CD4-positive, CD25-positive, alpha-beta regulatory T cell (primary cell): ENCODE measurements at regions not wholly inside any gene's neighbourhood (a gene's known extent, or its start where the extent isn't known, plus 50 kb on each side); places are given as distances from the start of the nearest gene placed in this dataset.

ENCODE experiments used
- ATAC-seq, 2 donors: fragments of 150-1000 bp; cut with Tn5 transposase; one replicate each; pipeline ENCODE4 v1.10.0; 2021; ENCODE audit warnings: low read depth in 2 of 2, moderate number of reproducible peaks in 2 of 2, moderate library complexity in 1 of 2
- DNase-seq, 3 donors: peaks; one replicate each; pipeline versions ENCODE4 v3.0.0 to v3.0.0-alpha.2; 2012 to 2022; ENCODE audit warnings: mixed read lengths in 1 of 3
- H3K27ac ChIP-seq: one replicate; pipeline ENCODE4 v1.7.0; 2013; ENCODE audit warnings: mild to moderate bottlenecking, low read length; ENCODE audit not compliant: insufficient read depth, poor library complexity, severe bottlenecking
- H3K27me3 ChIP-seq: one replicate; pipeline ENCODE4 v1.7.0; 2013; ENCODE audit warnings: low read length; ENCODE audit not compliant: control insufficient read depth, insufficient read depth
- H3K36me3 ChIP-seq: one replicate; pipeline ENCODE4 v1.7.0; 2013; ENCODE audit warnings: mild to moderate bottlenecking, low read length, moderate library complexity; ENCODE audit not compliant: control insufficient read depth, insufficient read depth
- H3K4me1 ChIP-seq: 2 replicates; pipeline ENCODE4 v1.7.0; 2013; ENCODE audit warnings: mild to moderate bottlenecking, low read length; ENCODE audit not compliant: insufficient read depth, control insufficient read depth, poor library complexity, severe bottlenecking
- H3K4me3 ChIP-seq: one replicate; pipeline ENCODE4 v1.7.0; 2013; ENCODE audit warnings: low read depth, mild to moderate bottlenecking, low read length, moderate library complexity
- H3K9me3 ChIP-seq, 2 experiments: 1 replicate in 1 of 2; 2 replicates in 1 of 2; pipeline ENCODE4 v1.7.0; 2013; ENCODE audit warnings: low read length in 2 of 2, mild to moderate bottlenecking in 1 of 2, moderate library complexity in 1 of 2; ENCODE audit not compliant: control insufficient read depth in 2 of 2
- H3K27ac Mint-ChIP-seq, 3 donors: one replicate each; pipeline ENCODE4 v1.8.0; 2020 to 2022; ENCODE audit warnings: mild to moderate bottlenecking in 3 of 3, mixed read lengths in 3 of 3, moderate library complexity in 2 of 3
- H3K27me3 Mint-ChIP-seq: one replicate; pipeline ENCODE4 v1.8.0; 2022; ENCODE audit warnings: mild to moderate bottlenecking, mixed read lengths
- H3K36me3 Mint-ChIP-seq: one replicate; pipeline ENCODE4 v1.8.0; 2020; ENCODE audit warnings: mixed read lengths
- H3K4me1 Mint-ChIP-seq, 4 donors: one replicate each; pipeline ENCODE4 v1.8.0; 2020 to 2022; ENCODE audit warnings: mixed read lengths in 4 of 4, mild to moderate bottlenecking in 1 of 4
- H3K4me3 Mint-ChIP-seq, 4 donors: one replicate each; pipeline ENCODE4 v1.8.0; 2020 to 2022; ENCODE audit warnings: mild to moderate bottlenecking in 4 of 4, mixed read lengths in 4 of 4, moderate library complexity in 3 of 4
- H3K9me3 Mint-ChIP-seq, 7 donors: one replicate each; pipeline ENCODE4 v1.8.0; 2020 to 2022; ENCODE audit warnings: mixed read lengths in 7 of 7, mild to moderate bottlenecking in 3 of 7, moderate library complexity in 2 of 7

DNA sequence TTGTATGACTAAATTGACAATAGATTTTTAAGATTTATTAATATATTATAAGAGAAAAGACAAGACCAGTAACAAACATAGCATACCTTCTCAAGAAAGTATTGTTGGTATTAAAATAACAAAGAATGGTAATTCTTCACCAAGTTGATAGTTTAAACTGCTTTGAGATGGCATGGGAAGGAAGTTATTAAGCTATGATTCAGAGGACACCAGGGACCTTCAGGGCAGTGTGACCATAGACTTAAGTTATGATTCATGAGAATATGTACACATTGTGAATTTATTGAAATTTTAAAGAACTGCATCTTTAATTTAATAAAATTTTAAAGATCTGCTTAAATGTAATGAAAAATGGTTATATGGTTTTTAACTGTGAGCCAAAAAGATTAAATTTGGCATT, 205.7 kb downstream of the DSEL start:
- no peaks in the 10 kb centered on the region for H3K36me3 Mint-ChIP-seq

DNA sequence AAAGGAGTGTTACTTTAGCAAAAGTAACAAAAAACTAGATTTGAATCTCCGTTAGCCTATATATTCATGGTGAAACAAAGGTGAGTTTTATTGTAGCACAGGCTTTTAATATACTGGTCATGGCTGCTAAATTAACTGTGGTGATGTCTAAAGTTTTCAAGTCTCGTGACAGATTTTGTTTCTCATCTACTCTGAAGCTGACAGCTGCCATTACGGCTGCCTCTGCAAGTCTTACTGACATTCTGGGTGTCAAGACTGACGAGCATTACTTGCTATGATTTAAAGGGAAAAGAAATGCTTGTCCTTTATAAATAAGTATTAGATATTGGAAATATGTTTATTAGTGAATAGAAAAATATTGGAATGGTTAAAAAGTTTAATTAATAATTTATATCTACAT, 207.7 kb downstream of the DSEL start:
- ATAC-seq (no peak), DNase-seq (no peak)
- Histone ChIP-seq H3K9me3 (no peaks in the 10 kb centered on the region), H3K4me3 (no peak overlapping the region), H3K27ac (no peak overlapping the region), H3K36me3 (no peaks in the 10 kb centered on the region), H3K27me3 (no peaks in the 10 kb centered on the region), H3K4me1 (no peaks in the 10 kb centered on the region)
- H3K4me3 Mint-ChIP-seq = no peak overlapping the region
- no peaks in the 10 kb centered on the region for H3K27me3 Mint-ChIP-seq
- no peaks in the 10 kb centered on the region for H3K36me3 Mint-ChIP-seq
- H3K9me3 Mint-ChIP-seq = peaks cover 0 to 5% (median 0%) of the 10 kb centered on the region in 7 donors
- no peaks in the 10 kb centered on the region for H3K4me1 Mint-ChIP-seq
- no peak overlapping the region for H3K27ac Mint-ChIP-seq

More for the DNA sequence above, 205.7 kb downstream of the DSEL start:
- Histone ChIP-seq H3K4me1 (no peaks in the 10 kb centered on the region), H3K9me3 (no peaks in the 10 kb centered on the region), H3K36me3 (no peaks in the 10 kb centered on the region), H3K27ac (no peak overlapping the region), H3K27me3 (no peaks in the 10 kb centered on the region), H3K4me3 (no peak overlapping the region)
- no peaks in the 10 kb centered on the region for H3K4me1 Mint-ChIP-seq
- H3K27ac Mint-ChIP-seq = no peak overlapping the region
- ATAC-seq = no peak
- no peak for DNase-seq
- H3K4me3 Mint-ChIP-seq = no peak overlapping the region
- H3K27me3 Mint-ChIP-seq = no peaks in the 10 kb centered on the region
- H3K9me3 Mint-ChIP-seq = peaks cover 0 to 2% (median 0%) of the 10 kb centered on the region in 7 donors

DNA sequence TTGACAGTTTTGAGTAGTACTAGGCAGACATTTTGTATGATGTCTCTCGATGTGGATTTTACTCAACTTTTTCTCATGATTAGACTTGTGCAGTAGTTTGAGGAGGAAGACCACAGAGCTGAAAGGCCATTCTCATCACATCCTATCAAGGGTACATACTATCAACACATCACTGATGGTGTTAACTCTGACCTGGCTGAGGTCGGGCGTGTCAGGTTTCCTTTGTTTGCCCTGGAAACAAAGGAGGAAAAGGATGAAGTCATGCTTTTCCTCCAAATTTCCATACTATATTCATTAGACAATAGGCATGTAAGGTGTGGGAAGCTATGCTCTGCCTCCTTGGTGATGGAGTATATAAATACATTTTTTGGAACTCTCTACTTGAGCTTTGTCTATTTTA, 211.1 kb downstream of the DSEL start:
- DNase-seq = no peak
- Mint-ChIP-seq H3K4me1 (no peaks in the 10 kb centered on the region), H3K4me3 (no peak overlapping the region), H3K36me3 (no peaks in the 10 kb centered on the region), H3K27ac (no peak overlapping the region), H3K9me3 (peaks cover 0 to 11% (median 4%) of the 10 kb centered on the region in 7 donors), H3K27me3 (no peaks in the 10 kb centered on the region)
- no peaks in the 10 kb centered on the region for H3K27me3 ChIP-seq
- no peaks in the 10 kb centered on the region for H3K36me3 ChIP-seq
- H3K4me3 ChIP-seq = no peak overlapping the region
- no peak overlapping the region for H3K27ac ChIP-seq
- H3K9me3 ChIP-seq = peaks cover 0 to 7% of the 10 kb centered on the region in 2 experiments
- H3K4me1 ChIP-seq = no peaks in the 10 kb centered on the region
- no peak for ATAC-seq

DNA sequence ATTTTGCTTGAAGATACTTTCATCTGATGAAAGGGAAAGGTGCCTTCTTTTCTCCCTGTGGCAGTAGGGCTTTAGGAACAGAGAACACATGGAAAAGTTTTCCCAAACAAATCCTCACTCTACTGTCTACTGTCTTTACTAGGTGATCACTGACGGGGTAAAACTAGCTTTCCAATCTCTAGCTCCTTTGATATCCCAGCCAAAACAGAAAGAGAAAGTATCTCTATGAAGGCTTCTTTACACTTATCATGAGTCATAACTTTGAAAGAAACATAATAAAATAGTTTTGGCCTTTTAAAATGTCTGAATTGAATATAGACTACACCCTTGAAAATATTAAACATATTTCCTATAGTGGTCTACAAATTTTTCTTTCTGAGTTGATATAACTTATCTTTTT, 214.5 kb downstream of the DSEL start:
- Histone ChIP-seq H3K36me3 (no peaks in the 10 kb centered on the region), H3K4me3 (no peak overlapping the region), H3K9me3 (peaks cover 0 to 15% of the 10 kb centered on the region in 2 experiments), H3K4me1 (no peaks in the 10 kb centered on the region), H3K27me3 (no peaks in the 10 kb centered on the region), H3K27ac (no peak overlapping the region)
- Mint-ChIP-seq H3K36me3 (no peaks in the 10 kb centered on the region), H3K4me3 (peak overlapping the region in 1 of 4 donors; percentile 47), H3K4me1 (no peaks in the 10 kb centered on the region), H3K9me3 (peaks cover 0 to 15% (median 8%) of the 10 kb centered on the region in 7 donors), H3K27me3 (no peaks in the 10 kb centered on the region), H3K27ac (peak overlapping the region in 1 of 3 donors; percentile 9)
- DNase-seq (peak in 1 of 3 donors; percentile 7), ATAC-seq (no peak)

DNA sequence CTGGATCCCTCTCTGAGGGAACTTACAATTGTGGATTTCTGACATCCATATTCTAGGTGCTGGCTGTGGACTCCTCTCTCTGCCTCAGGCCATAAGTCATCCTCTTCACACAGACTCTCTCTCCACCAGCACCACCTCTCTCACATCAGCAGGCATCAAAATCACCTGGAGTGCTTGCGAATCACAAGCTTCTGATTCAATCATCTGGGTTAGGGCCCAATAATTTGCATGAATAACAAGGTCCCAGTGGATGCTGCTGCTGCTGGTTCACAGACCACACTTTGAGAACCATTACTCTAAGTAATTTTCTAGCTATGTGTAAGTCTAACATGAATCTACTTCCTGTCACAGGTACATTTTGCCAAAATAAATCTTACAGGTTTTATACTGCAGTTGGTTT, 214.9 kb downstream of the DSEL start:
- Mint-ChIP-seq H3K4me1 (no peaks in the 10 kb centered on the region), H3K4me3 (no peak overlapping the region), H3K36me3 (no peaks in the 10 kb centered on the region), H3K9me3 (peaks cover 0 to 15% (median 8%) of the 10 kb centered on the region in 7 donors), H3K27me3 (no peaks in the 10 kb centered on the region), H3K27ac (no peak overlapping the region)
- DNase-seq (peak in 1 of 3 donors; percentile 9), ATAC-seq (no peak)
- no peak overlapping the region for H3K4me3 ChIP-seq
- H3K27ac ChIP-seq = no peak overlapping the region
- H3K4me1 ChIP-seq = no peaks in the 10 kb centered on the region
- H3K36me3 ChIP-seq = no peaks in the 10 kb centered on the region
- no peaks in the 10 kb centered on the region for H3K27me3 ChIP-seq
- H3K9me3 ChIP-seq = peaks cover 0 to 15% of the 10 kb centered on the region in 2 experiments

DNA sequence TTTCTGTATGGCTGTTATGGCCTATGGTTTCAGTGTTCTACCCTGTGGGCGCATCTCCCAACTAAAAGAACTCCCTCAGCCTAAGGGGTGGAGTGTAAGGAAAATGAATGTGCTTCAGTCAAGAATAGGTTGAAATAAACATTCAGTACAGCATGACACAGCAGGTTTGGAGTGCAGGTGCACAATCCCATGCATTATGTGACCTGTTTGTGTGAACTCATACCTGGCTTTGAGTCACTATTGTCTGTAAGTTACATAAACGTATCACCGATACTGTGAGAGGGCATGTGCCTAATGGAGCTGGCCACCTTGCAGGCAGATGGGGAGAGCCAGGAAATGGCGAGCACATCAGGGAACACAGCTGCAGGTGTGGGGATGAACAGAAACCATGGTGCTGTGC, 216.0 kb downstream of the DSEL start:
- no peak overlapping the region for H3K27ac Mint-ChIP-seq
- H3K4me3 Mint-ChIP-seq = no peak overlapping the region
- Histone ChIP-seq H3K9me3 (peaks cover 0 to 15% of the 10 kb centered on the region in 2 experiments), H3K4me3 (no peak overlapping the region), H3K36me3 (no peaks in the 10 kb centered on the region), H3K4me1 (no peaks in the 10 kb centered on the region), H3K27me3 (no peaks in the 10 kb centered on the region), H3K27ac (no peak overlapping the region)
- DNase-seq (peak in 2 of 3 donors; percentile 32 to 40), ATAC-seq (no peak)
- no peaks in the 10 kb centered on the region for H3K27me3 Mint-ChIP-seq
- no peaks in the 10 kb centered on the region for H3K36me3 Mint-ChIP-seq
- peaks cover 0 to 15% (median 5%) of the 10 kb centered on the region in 7 donors for H3K9me3 Mint-ChIP-seq
- no peaks in the 10 kb centered on the region for H3K4me1 Mint-ChIP-seq

DNA sequence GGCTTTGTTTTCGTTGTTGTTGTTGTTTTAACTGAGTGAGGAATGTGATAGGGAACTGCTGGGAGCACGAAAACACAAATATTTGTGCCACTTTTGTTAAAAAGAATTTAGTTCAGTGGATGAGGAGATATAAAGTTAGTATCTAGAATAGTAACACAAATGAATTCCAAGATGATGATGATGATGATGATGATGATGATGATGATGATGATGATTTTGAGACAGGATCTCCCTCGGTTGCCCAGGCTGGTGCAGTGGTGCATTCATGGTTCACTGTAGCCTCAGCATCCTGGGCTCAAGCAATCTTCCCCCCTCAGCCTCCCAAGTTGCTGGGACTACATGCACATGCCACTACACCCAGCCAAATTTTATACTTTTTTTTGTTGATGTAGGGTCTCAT, 223.7 kb downstream of the DSEL start:
- H3K27ac Mint-ChIP-seq = no peak overlapping the region
- DNase-seq (no peak), ATAC-seq (no peak)
- no peaks in the 10 kb centered on the region for H3K4me1 Mint-ChIP-seq
- Histone ChIP-seq H3K4me1 (no peaks in the 10 kb centered on the region), H3K4me3 (no peak overlapping the region), H3K9me3 (no peaks in the 10 kb centered on the region), H3K27me3 (no peaks in the 10 kb centered on the region), H3K27ac (no peak overlapping the region), H3K36me3 (no peaks in the 10 kb centered on the region)
- H3K9me3 Mint-ChIP-seq = peaks cover 0 to 4% (median 0%) of the 10 kb centered on the region in 7 donors
- no peaks in the 10 kb centered on the region for H3K36me3 Mint-ChIP-seq
- H3K27me3 Mint-ChIP-seq = no peaks in the 10 kb centered on the region
- no peak overlapping the region for H3K4me3 Mint-ChIP-seq

DNA sequence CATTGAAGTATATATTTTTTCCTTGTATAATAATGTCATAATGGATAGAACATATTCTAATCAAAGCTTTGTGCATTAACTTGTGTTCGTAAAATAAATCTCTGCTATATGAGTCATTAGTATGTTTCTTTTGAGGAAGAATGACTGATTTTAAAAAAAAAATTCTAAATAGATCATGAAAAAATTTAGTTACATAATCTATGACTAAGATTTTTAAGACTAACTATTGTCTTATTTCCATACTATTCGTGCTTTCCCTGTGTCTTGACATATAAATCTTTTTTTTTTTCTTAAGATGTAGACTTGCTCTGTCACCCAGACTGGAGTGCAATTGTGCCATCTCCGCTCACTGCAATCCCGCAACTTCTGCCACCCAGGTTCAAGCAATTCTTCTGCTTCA, 226.1 kb downstream of the DSEL start:
- peaks cover 0 to 4% (median 2%) of the 10 kb centered on the region in 7 donors for H3K9me3 Mint-ChIP-seq
- no peaks in the 10 kb centered on the region for H3K36me3 Mint-ChIP-seq
- Histone ChIP-seq H3K4me3 (no peak overlapping the region), H3K9me3 (no peaks in the 10 kb centered on the region), H3K27me3 (no peaks in the 10 kb centered on the region), H3K36me3 (no peaks in the 10 kb centered on the region), H3K27ac (no peak overlapping the region), H3K4me1 (no peaks in the 10 kb centered on the region)
- H3K27me3 Mint-ChIP-seq = no peaks in the 10 kb centered on the region
- H3K4me3 Mint-ChIP-seq = no peak overlapping the region
- no peak overlapping the region for H3K27ac Mint-ChIP-seq
- ATAC-seq (no peak), DNase-seq (no peak)
- no peaks in the 10 kb centered on the region for H3K4me1 Mint-ChIP-seq
